ENCODE measurements at regions not wholly inside any gene's neighbourhood (a gene's known extent, or its start where the extent isn't known, plus 50 kb on each side); places are given as distances from the start of the nearest gene placed in this dataset.

- TF ChIP-seq NFIC (IDR thresholded peaks at IDR 0.05) (no peak), RAD21 (IDR thresholded peaks at IDR 0.05; ENCODE audit: low read depth) (0 out of 2 replicates have a peak, but pooled peaks have one; percentile 17)
Observed at GRCh38 chr12:24728366-24728765, 220.5 kb downstream of the BCAT1 start.

GRCh38 chr12:24725616-24726015 lies 223.3 kb downstream of the BCAT1 start:
- TF ChIP-seq ZBTB7A (IDR thresholded peaks at IDR 0.05; ENCODE audit: low read depth) (no peak), TCF12 (IDR thresholded peaks at IDR 0.05; ENCODE audit: low read depth) (no peak), CEBPB (IDR thresholded peaks at IDR 0.05) (no peak), EGR1 (IDR thresholded peaks at IDR 0.05) (no peak), TEAD4 (IDR thresholded peaks at IDR 0.05) (no peak), CREB1 (IDR thresholded peaks at IDR 0.05; ENCODE audit: low read depth) (no peak), EP300 (IDR thresholded peaks at IDR 0.05; ENCODE audit: borderline replicate concordance) (no peak), REST (IDR thresholded peaks at IDR 0.05; ENCODE audit: low read depth) (no peak)

GRCh38 chr12:24724814-24725213 lies 224.1 kb downstream of the BCAT1 start:
- TF ChIP-seq EGR1 (IDR thresholded peaks at IDR 0.05) (no peak), CREB1 (IDR thresholded peaks at IDR 0.05; ENCODE audit: low read depth) (no peak), USF1 (IDR thresholded peaks at IDR 0.05) (no peak), EP300 (IDR thresholded peaks at IDR 0.05; ENCODE audit: borderline replicate concordance) (no peak), MAX (IDR thresholded peaks at IDR 0.05) (no peak), CEBPB (IDR thresholded peaks at IDR 0.05) (no peak)

- TF ChIP-seq TEAD4 (IDR thresholded peaks at IDR 0.05): no peak
- no peak for TF ChIP-seq TCF12 (IDR thresholded peaks at IDR 0.05; ENCODE audit: low read depth)
- TF ChIP-seq CEBPB (IDR thresholded peaks at IDR 0.05): no peak
- no peak for TF ChIP-seq RAD21 (IDR thresholded peaks at IDR 0.05; ENCODE audit: low read depth)
- no peak for TF ChIP-seq USF1 (IDR thresholded peaks at IDR 0.05)
Observed at GRCh38 chr12:24723759-24724158, 225.1 kb downstream of the BCAT1 start.

GRCh38 chr12:24721191-24721590 lies 227.7 kb downstream of the BCAT1 start:
- TF ChIP-seq TCF12 (IDR thresholded peaks at IDR 0.05; ENCODE audit: low read depth) (no peak), EGR1 (IDR thresholded peaks at IDR 0.05) (no peak), YY1 (IDR thresholded peaks at IDR 0.05; ENCODE audit: low read depth) (no peak), CEBPB (IDR thresholded peaks at IDR 0.05) (no peak), TEAD4 (IDR thresholded peaks at IDR 0.05) (no peak), RAD21 (IDR thresholded peaks at IDR 0.05; ENCODE audit: low read depth) (no peak), ZBTB7A (IDR thresholded peaks at IDR 0.05; ENCODE audit: low read depth) (no peak), MAX (IDR thresholded peaks at IDR 0.05) (no peak), USF1 (IDR thresholded peaks at IDR 0.05) (no peak), EP300 (IDR thresholded peaks at IDR 0.05; ENCODE audit: borderline replicate concordance) (no peak), TAF1 (IDR thresholded peaks at IDR 0.05; ENCODE audit: low read depth) (no peak), CREB1 (IDR thresholded peaks at IDR 0.05; ENCODE audit: low read depth) (no peak), REST (IDR thresholded peaks at IDR 0.05; ENCODE audit: low read depth) (no peak), NFIC (IDR thresholded peaks at IDR 0.05) (no peak), FOXM1 (IDR thresholded peaks at IDR 0.05; ENCODE audit: borderline replicate concordance, low read depth) (no peak)

GRCh38 chr12:24719293-24719721 lies 229.6 kb downstream of the BCAT1 start:
- TF ChIP-seq EGR1 (IDR thresholded peaks at IDR 0.05): no peak
- TF ChIP-seq TEAD4 (IDR thresholded peaks at IDR 0.05): no peak
- no peak for TF ChIP-seq REST (IDR thresholded peaks at IDR 0.05; ENCODE audit: low read depth)
- no peak for TF ChIP-seq ZBTB7A (IDR thresholded peaks at IDR 0.05; ENCODE audit: low read depth)
- TF ChIP-seq EP300 (IDR thresholded peaks at IDR 0.05; ENCODE audit: borderline replicate concordance): no peak
- no peak for TF ChIP-seq TAF1 (IDR thresholded peaks at IDR 0.05; ENCODE audit: low read depth)
- TF ChIP-seq FOXM1 (IDR thresholded peaks at IDR 0.05; ENCODE audit: borderline replicate concordance, low read depth): no peak
- no peak for TF ChIP-seq CREB1 (IDR thresholded peaks at IDR 0.05; ENCODE audit: low read depth)
- no peak for TF ChIP-seq YY1 (IDR thresholded peaks at IDR 0.05; ENCODE audit: low read depth)
- TF ChIP-seq USF1 (IDR thresholded peaks at IDR 0.05): no peak
- TF ChIP-seq MAX (IDR thresholded peaks at IDR 0.05): no peak
- TF ChIP-seq TCF12 (IDR thresholded peaks at IDR 0.05; ENCODE audit: low read depth): no peak
- no peak for TF ChIP-seq RAD21 (IDR thresholded peaks at IDR 0.05; ENCODE audit: low read depth)
- TF ChIP-seq NFIC (IDR thresholded peaks at IDR 0.05): no peak
- no peak for TF ChIP-seq CEBPB (IDR thresholded peaks at IDR 0.05)

Measured in Ishikawa (cell line).